Fibroblast of the aortic adventitia (primary cell): ENCODE measurements at regions not wholly inside any gene's neighbourhood (a gene's known extent, or its start where the extent isn't known, plus 50 kb on each side); places are given as distances from the start of the nearest gene placed in this dataset.

Experiments
- DNase-seq: peaks from one replicate; pipeline ENCODE4 v3.0.0-alpha.2; 2010; ENCODE audit warnings: low read depth
- H3K4me3 ChIP-seq: 2 replicates; pipeline ENCODE4 v1.5.1; 2011; ENCODE audit warnings: low read depth, mild to moderate bottlenecking, control low read depth, low read length, moderate library complexity
- CTCF ChIP-seq: IDR thresholded peaks from 2 replicates; pipeline ENCODE4 v1.5.1; 2011; ENCODE audit warnings: mild to moderate bottlenecking, low read length, control low read depth, inconsistent platforms; ENCODE audit not compliant: insufficient read depth

GRCh38 chr11:104581246-104581980 lies 316.8 kb downstream of the CASP12 start:
- DNase-seq = no peak
- no peak overlapping the region for H3K4me3 ChIP-seq
- TF ChIP-seq CTCF = no peak

- DNase-seq = peak; percentile 55
- no peak overlapping the region for H3K4me3 ChIP-seq
- TF ChIP-seq CTCF = no peak
Measured at GRCh38 chr11:104573441-104573990, 324.7 kb downstream of the CASP12 start.

- DNase-seq = peak; percentile 39
- TF ChIP-seq CTCF = no peak
- H3K4me3 ChIP-seq = no peak overlapping the region
Measured at GRCh38 chr11:104572279-104572678, 326.0 kb downstream of the CASP12 start.

GRCh38 chr11:104570078-104570701 lies 328.1 kb downstream of the CASP12 start:
- H3K4me3 ChIP-seq = no peak overlapping the region
- TF ChIP-seq CTCF = no peak
- DNase-seq = peak; percentile 37

- TF ChIP-seq CTCF = no peak
- DNase-seq = no peak
- no peak overlapping the region for H3K4me3 ChIP-seq
Measured at GRCh38 chr11:104565583-104565961, 332.7 kb downstream of the CASP12 start.

- no peak for TF ChIP-seq CTCF
- no peak for DNase-seq
- H3K4me3 ChIP-seq = no peak overlapping the region
Measured at GRCh38 chr11:104564921-104565582, 333.2 kb downstream of the CASP12 start.
